Activated naive CD4-positive, alpha-beta T cell treated with anti-CD3 and anti-CD28 coated beads for 36 hours (primary cell): ENCODE measurements at regions not wholly inside any gene's neighbourhood (a gene's known extent, or its start where the extent isn't known, plus 50 kb on each side); places are given as distances from the start of the nearest gene placed in this dataset.

ENCODE experiments used
- CTCF ChIA-PET: fragments of 350-600 bp; sonication (Branson Sonifier 250); formaldehyde crosslinking; loops from one replicate; lab custom pipeline; 2021; ENCODE audit warnings: antibody characterized with exemption; lab: Charles Lee
- DNase-seq: peaks from one replicate; pipeline ENCODE4 v3.0.0-alpha.2; 2020
- H3K27ac Mint-ChIP-seq: one replicate; pipeline ENCODE4 v1.8.0; 2021; ENCODE audit warnings: mild to moderate bottlenecking, mixed read lengths
- H3K27me3 Mint-ChIP-seq: one replicate; pipeline ENCODE4 v1.8.0; 2021; ENCODE audit warnings: low read depth, mixed read lengths
- H3K36me3 Mint-ChIP-seq: one replicate; pipeline ENCODE4 v1.8.0; 2021; ENCODE audit warnings: low read depth, mixed read lengths
- H3K4me1 Mint-ChIP-seq: one replicate; pipeline ENCODE4 v1.8.0; 2021; ENCODE audit warnings: low read depth, mixed read lengths
- H3K4me3 Mint-ChIP-seq: one replicate; pipeline ENCODE4 v1.8.0; 2021; ENCODE audit warnings: mild to moderate bottlenecking, moderate library complexity, mixed read lengths
- H3K9me3 Mint-ChIP-seq: one replicate; pipeline ENCODE4 v1.8.0; 2021; ENCODE audit warnings: mixed read lengths
- intact Hi-C: fragments of 100-400 bp; cut with micrococcal nuclease; formaldehyde crosslinking; loops from one replicate; pipeline ENCODE4 v1.15.1; 2023

DNA sequence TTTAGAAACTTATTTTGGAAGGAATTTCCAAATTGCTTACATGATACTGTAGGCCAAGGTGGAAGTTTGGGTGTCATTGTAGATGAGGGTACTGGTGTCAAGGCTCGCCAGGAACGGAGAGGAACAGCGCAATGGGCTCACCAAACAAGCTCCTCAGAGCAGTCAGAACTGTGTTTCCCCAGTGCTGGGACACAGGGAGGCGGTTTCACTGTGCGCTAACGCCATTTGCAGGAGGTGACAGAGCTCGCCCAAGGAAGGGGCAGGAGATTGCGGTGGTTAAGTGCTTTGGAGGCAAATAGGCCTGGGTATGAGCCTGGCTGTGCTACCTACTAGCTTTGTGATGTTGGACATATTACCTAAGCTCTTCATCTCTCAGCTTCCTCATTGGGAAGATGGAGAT lies 57.3 kb downstream of the HHEX start:
- H3K9me3 Mint-ChIP-seq: no peaks in the 10 kb centered on the region
- no peak overlapping the region for H3K4me3 Mint-ChIP-seq
- H3K4me1 Mint-ChIP-seq: no peaks in the 10 kb centered on the region
- peaks cover 6% of the 10 kb centered on the region for H3K27me3 Mint-ChIP-seq
- intact Hi-C loops: no loop called here
- no peak for DNase-seq
- no peak overlapping the region for H3K27ac Mint-ChIP-seq
- no peaks in the 10 kb centered on the region for H3K36me3 Mint-ChIP-seq
- CTCF ChIA-PET: interaction anchor here (0.5 kb wide), 1 partner anchor 694 kb away, joined by 4 read pairs; no protein-coding TSS in a partner anchor

DNA sequence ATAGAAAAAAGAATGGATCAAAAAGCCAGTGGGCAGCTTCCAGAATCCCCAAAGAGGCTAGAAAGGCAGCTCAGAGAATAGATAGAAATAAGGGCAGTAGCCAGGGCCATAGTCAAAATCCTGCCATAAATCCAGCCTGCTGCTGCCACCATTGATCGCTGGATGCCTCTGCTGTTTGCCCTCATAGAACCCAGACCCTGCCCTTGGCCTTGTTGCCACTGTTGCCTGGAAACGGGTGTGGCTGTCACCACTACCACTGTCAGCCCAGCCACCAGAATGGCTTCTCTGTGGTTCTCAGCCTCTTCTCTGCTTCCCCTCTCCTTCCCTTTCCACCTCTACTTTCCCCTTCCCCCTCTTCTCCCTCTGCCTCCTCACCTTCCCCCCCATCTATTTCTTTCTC lies 57.8 kb downstream of the HHEX start:
- H3K36me3 Mint-ChIP-seq: no peaks in the 10 kb centered on the region
- intact Hi-C loops: no loop called here
- H3K27ac Mint-ChIP-seq: no peak overlapping the region
- no peak overlapping the region for H3K4me3 Mint-ChIP-seq
- CTCF ChIA-PET: no interaction called here
- DNase-seq: no peak
- no peaks in the 10 kb centered on the region for H3K4me1 Mint-ChIP-seq
- H3K27me3 Mint-ChIP-seq: peaks cover 6% of the 10 kb centered on the region
- H3K9me3 Mint-ChIP-seq: no peaks in the 10 kb centered on the region

DNA sequence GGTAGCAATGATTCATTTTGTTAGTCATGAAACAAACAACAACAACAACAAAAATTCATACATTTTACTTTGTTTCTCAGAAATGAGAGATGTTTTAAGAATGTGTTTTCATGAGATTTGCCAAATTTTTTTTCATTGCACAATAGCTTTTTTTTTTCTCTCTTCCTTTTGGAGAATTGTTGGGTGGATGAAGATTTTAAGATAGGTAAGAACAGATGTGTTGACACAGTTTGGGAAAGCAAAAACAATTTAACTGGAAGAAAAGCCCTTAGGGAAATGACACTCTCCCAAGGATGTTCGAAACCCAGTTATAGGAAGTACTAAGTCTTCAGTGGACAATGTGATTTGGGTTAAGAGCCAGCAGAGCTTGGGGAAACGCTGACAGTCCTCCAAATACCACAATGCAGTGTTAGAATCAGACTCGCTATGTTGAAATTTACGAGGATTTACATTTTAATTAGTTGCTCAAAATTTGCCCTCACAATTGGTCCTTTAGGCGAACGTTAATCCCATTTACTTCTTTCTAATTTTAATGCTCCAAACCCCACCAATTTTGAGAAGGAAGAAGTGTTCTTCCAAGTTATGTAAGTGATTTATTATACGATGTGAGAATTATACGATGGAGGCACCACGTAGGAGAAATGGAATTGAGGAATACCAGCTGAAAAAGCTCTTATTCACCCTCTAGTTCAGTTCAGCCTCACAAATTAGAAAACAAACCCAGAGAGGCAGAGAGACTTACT lies 61.2 kb downstream of the HHEX start:
- Mint-ChIP-seq H3K36me3 (no peaks in the 10 kb centered on the region), H3K27me3 (peaks cover 6% of the 10 kb centered on the region), H3K4me1 (no peaks in the 10 kb centered on the region), H3K4me3 (no peak overlapping the region), H3K9me3 (no peaks in the 10 kb centered on the region), H3K27ac (no peak overlapping the region)
- CTCF ChIA-PET: no interaction called here
- DNase-seq: no peak
- intact Hi-C loops: no loop called here

DNA sequence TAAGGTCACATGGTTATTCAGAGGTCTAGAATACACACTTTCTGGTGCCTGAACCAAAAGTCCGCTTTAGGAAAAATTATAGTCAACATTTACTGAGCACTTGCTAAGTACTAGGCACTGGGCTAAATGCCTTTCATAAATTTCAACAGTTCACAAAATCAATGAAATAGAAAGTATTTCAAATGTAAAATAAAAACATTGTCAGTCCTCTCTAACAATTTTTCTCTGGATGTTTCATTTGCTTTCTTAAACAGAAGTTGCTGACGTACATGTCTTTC lies 61.7 kb downstream of the HHEX start:
- no peak for DNase-seq
- no peaks in the 10 kb centered on the region for H3K36me3 Mint-ChIP-seq
- CTCF ChIA-PET: no interaction called here
- peaks cover 6% of the 10 kb centered on the region for H3K27me3 Mint-ChIP-seq
- H3K9me3 Mint-ChIP-seq: no peaks in the 10 kb centered on the region
- intact Hi-C loops: no loop called here
- H3K4me1 Mint-ChIP-seq: peaks cover 4% of the 10 kb centered on the region
- H3K27ac Mint-ChIP-seq: no peak overlapping the region
- no peak overlapping the region for H3K4me3 Mint-ChIP-seq

DNA sequence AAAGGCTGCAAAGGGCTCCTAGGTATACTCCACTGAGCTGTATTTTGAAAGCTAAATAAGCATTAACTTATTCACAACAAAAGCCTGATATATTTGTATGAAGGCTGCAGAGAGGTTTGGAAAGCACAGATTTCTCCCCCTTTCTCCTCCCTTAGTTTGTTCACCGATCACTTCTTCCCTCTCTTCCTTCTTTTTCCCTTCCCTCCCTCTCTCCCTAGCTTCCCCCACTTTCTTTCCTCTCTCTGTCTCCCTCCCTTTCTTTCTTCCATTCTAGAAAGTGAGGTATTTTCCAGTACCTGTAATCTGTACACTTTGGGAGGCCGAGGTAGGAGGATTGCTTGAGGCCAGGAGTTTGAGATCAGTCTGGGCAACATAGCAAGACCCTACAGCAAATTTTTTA lies 62.1 kb downstream of the HHEX start:
- intact Hi-C loops: no loop called here
- Mint-ChIP-seq H3K36me3 (no peaks in the 10 kb centered on the region), H3K4me1 (peaks cover 5% of the 10 kb centered on the region)

DNA sequence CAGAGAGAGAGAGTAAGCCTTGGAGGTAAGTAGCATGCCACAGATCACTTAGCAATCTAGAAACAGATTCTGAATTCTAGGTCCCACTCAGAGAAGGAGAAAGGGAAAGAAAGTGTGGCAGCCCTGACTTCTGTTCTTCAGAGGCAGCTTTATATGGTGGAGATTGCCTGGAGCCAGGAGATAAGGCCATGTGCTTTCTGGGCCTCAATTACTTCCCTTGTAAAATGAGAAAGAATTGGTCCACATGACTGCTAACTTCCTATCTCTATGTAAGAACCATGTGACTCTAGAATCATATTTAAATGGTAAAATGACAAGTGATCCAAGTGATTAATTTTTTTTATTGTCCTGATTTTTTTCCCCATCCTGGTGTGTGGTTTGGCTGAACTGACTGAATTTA lies 64.1 kb downstream of the HHEX start:
- Mint-ChIP-seq H3K36me3 (no peaks in the 10 kb centered on the region), H3K9me3 (no peaks in the 10 kb centered on the region), H3K27me3 (peaks cover 6% of the 10 kb centered on the region), H3K27ac (no peak overlapping the region), H3K4me1 (peaks cover 10% of the 10 kb centered on the region), H3K4me3 (no peak overlapping the region)
- intact Hi-C loops: no loop called here
- CTCF ChIA-PET: interaction anchor here (0.6 kb wide), 1 partner anchor 701 kb away, joined by 5 read pairs; no protein-coding TSS in a partner anchor
- no peak for DNase-seq

More for the DNA sequence above, 62.1 kb downstream of the HHEX start:
- DNase-seq: no peak
- Mint-ChIP-seq H3K27me3 (peaks cover 6% of the 10 kb centered on the region), H3K4me3 (no peak overlapping the region), H3K27ac (no peak overlapping the region), H3K9me3 (no peaks in the 10 kb centered on the region)
- CTCF ChIA-PET: no interaction called here

DNA sequence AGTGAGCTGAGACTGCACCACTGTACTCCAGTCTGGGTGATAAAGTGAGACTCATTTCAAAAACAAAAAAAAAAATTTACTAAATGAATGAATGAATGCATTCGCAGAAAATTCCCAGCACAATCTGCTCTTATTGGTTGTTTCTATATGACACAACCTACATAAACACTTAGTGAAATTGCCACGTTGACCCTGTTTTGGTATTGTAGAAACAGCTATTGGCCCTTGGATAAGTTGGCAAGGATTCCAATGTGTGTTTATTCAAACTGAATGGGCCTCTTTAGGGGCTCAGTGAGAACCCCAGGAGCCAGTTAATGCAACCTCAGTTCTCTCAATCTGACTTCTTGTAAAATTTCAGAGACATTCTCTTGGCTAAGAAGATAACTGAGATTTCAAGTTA lies 66.0 kb downstream of the HHEX start:
- peaks cover 2% of the 10 kb centered on the region for H3K27me3 Mint-ChIP-seq

DNA sequence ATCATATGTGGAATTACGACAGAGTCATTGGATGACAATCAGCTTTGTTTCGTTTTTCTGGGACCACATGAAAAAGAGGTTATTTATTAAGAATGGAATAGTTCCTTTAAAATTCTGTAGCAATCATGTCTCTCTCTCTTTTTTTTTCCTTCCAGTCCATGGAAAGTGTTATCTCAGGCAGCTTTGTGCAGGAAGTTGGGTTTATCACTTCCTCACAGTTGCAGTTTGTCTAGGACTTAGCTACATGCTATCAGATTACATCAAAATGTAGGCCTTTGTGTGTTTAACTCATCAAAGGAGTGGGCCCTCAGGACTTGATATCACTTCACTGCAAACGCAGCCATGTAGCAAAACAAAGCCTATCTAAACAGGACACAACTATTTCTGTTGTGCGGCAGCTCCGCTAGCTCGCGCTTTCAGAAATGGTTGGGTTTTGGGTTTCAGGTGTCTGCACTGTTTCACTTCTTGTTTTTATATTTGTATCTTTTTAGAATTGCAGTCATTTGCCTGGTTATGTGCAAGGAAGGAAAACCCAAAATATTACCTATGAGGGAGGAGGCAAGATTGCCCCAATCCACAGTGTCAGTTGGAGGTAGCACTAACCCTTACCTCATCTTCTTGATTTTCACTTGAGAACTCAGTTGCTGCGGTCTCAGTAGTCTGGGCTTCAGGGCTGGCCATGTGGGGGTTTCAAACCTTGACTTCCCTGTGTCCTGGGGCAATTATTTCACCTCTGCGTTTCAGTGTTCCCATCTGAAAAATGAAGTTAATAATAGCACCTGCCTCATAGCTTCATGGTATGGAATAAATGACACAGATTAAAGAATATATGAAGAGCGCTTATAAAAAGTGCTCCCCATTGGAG lies 66.7 kb downstream of the HHEX start:
- Mint-ChIP-seq H3K4me3 (no peak overlapping the region), H3K4me1 (peaks cover 10% of the 10 kb centered on the region), H3K27ac (no peak overlapping the region), H3K27me3 (no peaks in the 10 kb centered on the region), H3K36me3 (no peaks in the 10 kb centered on the region), H3K9me3 (no peaks in the 10 kb centered on the region)
- CTCF ChIA-PET: no interaction called here
- DNase-seq: no peak
- intact Hi-C loops: no loop called here

More for the DNA sequence above, 66.0 kb downstream of the HHEX start:
- CTCF ChIA-PET: no interaction called here
- no peaks in the 10 kb centered on the region for H3K36me3 Mint-ChIP-seq
- no peak overlapping the region for H3K27ac Mint-ChIP-seq
- intact Hi-C loops: no loop called here
- peaks cover 10% of the 10 kb centered on the region for H3K4me1 Mint-ChIP-seq
- no peak for DNase-seq
- H3K4me3 Mint-ChIP-seq: no peak overlapping the region
- H3K9me3 Mint-ChIP-seq: no peaks in the 10 kb centered on the region

DNA sequence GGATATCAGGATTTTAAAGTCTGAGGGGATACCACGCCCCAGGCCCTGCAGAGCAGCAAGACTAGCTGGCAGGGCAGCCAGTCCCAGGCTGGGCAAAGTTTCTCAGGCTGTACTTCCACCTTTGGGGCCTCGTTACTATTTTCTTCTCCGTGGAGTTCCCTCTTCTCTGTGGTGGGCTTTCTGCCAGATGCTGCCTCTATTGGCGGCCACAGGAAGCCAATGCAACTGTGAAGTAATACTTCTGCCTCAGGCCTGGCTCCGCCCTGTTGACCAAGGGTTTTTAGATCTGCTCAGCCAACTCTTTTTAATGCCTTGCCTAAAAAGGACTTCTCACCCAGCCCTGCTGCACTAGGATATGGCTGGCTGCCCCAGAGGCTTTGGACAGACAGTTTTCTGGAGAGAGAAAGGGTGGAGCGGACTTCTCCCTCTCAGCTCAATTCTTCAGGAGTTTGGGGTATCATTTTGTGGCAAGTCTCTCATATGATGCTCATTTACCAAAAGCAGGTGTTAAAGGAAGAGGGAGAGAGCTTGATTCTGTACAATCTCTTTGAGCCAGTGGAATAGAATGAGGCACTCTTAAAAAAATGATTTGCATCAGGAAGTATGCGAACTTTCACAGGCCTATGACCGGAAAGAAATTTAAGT lies 67.4 kb downstream of the HHEX start:
- Mint-ChIP-seq H3K4me3 (no peak overlapping the region), H3K4me1 (peaks cover 10% of the 10 kb centered on the region), H3K27ac (no peak overlapping the region), H3K36me3 (no peaks in the 10 kb centered on the region), H3K9me3 (no peaks in the 10 kb centered on the region), H3K27me3 (no peaks in the 10 kb centered on the region)
- intact Hi-C loops: no loop called here
- CTCF ChIA-PET: no interaction called here
- DNase-seq: no peak

DNA sequence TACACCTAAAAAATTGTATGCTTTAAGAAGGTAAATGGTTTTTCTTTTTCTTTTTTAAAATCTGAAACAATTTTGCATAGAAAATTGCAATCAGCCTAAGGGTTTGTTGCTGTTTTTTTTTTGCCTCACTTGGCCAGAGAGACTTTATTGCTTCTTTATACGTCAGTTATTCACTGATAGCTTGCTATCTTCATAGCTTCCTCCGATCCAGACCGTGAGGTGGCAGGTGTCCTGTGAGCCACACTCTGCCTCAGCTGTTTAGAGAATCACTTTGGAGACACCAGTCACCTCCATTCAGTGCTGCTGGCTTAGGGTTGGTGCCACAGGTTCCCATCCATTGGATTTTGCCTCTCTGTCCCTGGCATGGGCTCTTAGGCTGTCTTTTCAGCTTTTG lies 68.0 kb downstream of the HHEX start:
- H3K4me1 Mint-ChIP-seq: peaks cover 10% of the 10 kb centered on the region
- intact Hi-C loops: no loop called here
- no peak for DNase-seq
- H3K27me3 Mint-ChIP-seq: no peaks in the 10 kb centered on the region
- H3K36me3 Mint-ChIP-seq: no peaks in the 10 kb centered on the region
- CTCF ChIA-PET: no interaction called here
- H3K27ac Mint-ChIP-seq: no peak overlapping the region
- H3K4me3 Mint-ChIP-seq: no peak overlapping the region
- no peaks in the 10 kb centered on the region for H3K9me3 Mint-ChIP-seq

DNA sequence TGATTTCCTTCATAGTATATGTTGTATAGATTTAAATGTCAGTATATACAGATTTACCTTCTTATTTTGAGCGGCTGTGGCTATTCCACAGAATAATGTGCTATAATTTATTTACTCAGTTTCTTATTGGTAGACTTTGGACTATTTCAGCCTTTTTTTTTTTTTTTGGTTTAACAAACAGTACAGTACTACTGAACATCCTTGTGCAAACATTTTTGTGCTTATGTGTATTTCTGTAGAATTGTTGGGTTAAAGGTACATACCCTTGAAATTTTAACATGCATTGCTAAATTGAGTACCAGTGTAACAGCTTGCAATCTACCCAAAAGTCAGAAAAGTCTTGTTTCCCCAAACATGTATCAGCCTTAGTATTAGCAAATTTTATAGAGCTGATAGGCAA lies 68.8 kb downstream of the HHEX start:
- Mint-ChIP-seq H3K9me3 (no peaks in the 10 kb centered on the region), H3K27me3 (peaks cover under 1% of the 10 kb centered on the region), H3K27ac (no peak overlapping the region), H3K4me3 (no peak overlapping the region), H3K36me3 (no peaks in the 10 kb centered on the region), H3K4me1 (peaks cover 10% of the 10 kb centered on the region)
- intact Hi-C loops: no loop called here
- CTCF ChIA-PET: no interaction called here
- DNase-seq: no peak

DNA sequence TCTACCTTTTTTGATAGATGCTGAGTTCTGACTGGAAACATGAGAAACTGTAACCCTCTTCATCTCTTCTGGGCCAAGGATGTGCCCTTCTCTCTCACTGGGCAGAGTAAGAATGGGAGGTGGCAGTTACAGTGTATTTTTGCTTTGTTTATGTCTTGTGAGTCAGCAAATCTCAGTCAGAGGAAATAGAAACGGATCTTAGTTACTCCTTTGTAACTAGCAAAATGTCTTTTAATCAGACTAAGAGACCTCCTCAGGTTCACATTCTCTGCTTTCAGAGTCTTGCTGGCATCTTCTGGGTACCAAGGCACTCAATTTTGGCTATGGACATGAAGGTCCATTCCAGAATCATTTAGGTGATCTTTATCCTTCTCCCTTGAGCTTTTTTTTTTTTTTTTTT lies 70.9 kb downstream of the HHEX start:
- Mint-ChIP-seq H3K9me3 (no peaks in the 10 kb centered on the region), H3K27me3 (peaks cover 4% of the 10 kb centered on the region), H3K36me3 (no peaks in the 10 kb centered on the region), H3K27ac (no peak overlapping the region), H3K4me3 (no peak overlapping the region), H3K4me1 (peaks cover 10% of the 10 kb centered on the region)
- intact Hi-C loops: no loop called here
- CTCF ChIA-PET: no interaction called here
- no peak for DNase-seq
